Keratinocyte (primary cell): ENCODE measurements at regions not wholly inside any gene's neighbourhood (a gene's known extent, or its start where the extent isn't known, plus 50 kb on each side); places are given as distances from the start of the nearest gene placed in this dataset.

ENCODE experiments used
- CTCF ChIP-seq, 3 experiments: IDR thresholded peaks in 1 of 3; conservative IDR thresholded peaks in 1 of 3; optimal IDR thresholded peaks in 1 of 3; 2 replicates in 2 of 3; 3 replicates in 1 of 3; pipeline versions ENCODE3 to v1.5.1; 2011; ENCODE audit warnings: low read length in 3 of 3, mild to moderate bottlenecking in 3 of 3, moderate library complexity in 2 of 3, control low read depth in 1 of 3, inconsistent platforms in 1 of 3; ENCODE audit not compliant: insufficient read depth in 2 of 3; ENCODE audit errors: extremely low read depth in 1 of 3
- EZH2 ChIP-seq: IDR thresholded peaks from one replicate; pipeline ENCODE4 v1.6.1; 2012; ENCODE audit warnings: inconsistent platforms, mild to moderate bottlenecking, low read length, moderate library complexity

- TF ChIP-seq CTCF (optimal IDR thresholded peaks at IDR 0.05 in 1 of 3, IDR thresholded peaks at IDR 0.05 in 1 of 3, conservative IDR thresholded peaks at IDR 0.05 in 1 of 3; ENCODE audit: extremely low read depth in 1 of 3, insufficient read depth in 2 of 3, low read length in 3 of 3) = no peak
- no peak for TF ChIP-seq EZH2
These were observed 197.0 kb upstream of the VLDLR start for GRCh38 chr9:2424619-2425033.
